GM21423 (cell line): ENCODE measurements at regions not wholly inside any gene's neighbourhood (a gene's known extent, or its start where the extent isn't known, plus 50 kb on each side); places are given as distances from the start of the nearest gene placed in this dataset.
"Not testable (repeated sequence)": the region's sequence is repeated elsewhere in the genome, so short reads cannot be mapped to it uniquely, and the experiment has no call there.

Experiments
- ATAC-seq: cut with Tn5 transposase; IDR thresholded peaks from one replicate; pipeline ENCODE4 v1.9.1; 2021; ENCODE audit warnings: mild to moderate bottlenecking, moderate library complexity; ENCODE audit not compliant: unreplicated experiment

DNA sequence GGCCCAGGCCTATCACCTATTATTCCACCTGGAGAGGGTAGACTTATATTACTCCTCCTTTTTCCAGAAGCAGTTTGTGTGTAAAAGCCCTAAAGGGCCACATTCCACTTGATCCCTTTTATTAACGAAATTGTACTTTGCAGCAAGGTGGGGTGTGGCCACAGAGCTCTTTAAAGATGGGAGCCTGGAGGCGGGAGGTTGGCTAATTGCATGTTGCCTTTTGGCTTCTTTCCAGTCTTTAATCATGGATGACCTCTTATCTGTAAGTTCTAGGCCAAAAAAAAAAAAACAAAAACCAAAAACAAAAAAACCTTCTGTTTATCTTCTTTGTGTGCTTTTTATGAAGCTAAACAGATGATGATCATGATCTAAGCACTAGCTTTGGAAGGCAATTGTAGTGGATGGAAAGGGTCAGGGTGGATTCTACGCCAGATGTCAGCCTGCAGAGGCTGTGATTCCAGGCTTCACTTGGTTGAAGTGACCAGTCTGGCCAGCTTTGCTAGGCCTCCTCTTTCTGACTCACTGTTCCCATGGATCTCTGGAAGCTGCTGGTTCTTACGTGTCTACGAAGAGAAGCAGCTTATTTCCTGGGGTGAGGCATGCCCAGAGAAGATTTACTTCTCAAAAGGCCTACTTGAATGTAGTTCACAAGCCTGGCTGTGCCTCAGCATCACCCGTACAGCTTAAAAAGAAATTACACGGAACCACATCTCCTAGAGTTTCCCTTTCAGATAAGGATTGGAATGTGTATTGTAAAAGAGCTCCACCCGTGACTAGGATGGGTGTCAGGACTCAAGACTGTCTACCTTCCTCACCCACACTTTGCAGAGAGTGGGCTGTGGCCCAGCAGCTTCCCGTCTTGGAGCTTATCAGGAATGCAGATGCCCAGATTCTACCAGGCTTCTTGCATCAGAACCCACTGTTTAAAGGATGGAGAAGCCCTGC, 330.9 kb upstream of the C2CD4B start:
- ATAC-seq = no peak

GRCh38 chr15:62497356-62497755, 332.3 kb upstream of the C2CD4B start:
- no peak for ATAC-seq

DNA sequence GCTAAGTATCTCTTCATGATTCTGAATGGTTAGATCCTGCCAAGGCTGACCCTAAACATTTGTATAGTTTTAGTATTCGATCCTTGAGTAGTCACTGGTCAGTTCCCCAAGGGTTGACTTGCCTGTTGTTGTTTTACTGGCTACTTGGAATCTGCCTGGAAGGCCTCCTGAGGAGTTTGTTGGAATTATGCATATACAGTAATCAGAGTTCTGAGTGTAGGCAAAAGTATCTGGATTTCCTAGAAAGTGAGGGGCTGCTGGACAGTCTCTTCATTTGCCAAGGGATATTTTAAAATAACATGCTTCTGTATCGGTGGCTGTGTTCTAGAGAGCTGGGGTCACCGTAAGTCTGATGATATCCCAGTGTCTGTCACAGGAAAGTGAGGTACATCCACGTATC, 333.2 kb upstream of the C2CD4B start:
- no peak for ATAC-seq

DNA sequence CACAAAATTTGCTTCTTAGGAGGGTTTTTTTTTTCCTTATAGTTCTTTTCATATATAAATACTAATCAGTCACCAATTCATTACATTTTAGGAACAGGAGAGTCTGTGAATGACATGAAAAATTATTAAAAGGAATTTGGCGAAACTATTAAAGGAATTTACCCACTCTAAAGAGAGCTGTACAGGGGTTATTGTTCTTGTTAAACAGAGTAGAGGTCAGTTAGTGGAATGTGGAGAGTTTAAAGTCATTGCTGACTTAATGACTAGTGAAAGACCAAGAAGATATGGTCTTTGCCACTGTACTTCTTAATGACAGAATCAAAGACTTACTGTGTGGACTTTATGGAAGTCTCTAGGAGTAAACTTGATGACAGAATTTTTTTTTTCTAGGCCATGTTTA, 333.6 kb upstream of the C2CD4B start:
- ATAC-seq = no peak

DNA sequence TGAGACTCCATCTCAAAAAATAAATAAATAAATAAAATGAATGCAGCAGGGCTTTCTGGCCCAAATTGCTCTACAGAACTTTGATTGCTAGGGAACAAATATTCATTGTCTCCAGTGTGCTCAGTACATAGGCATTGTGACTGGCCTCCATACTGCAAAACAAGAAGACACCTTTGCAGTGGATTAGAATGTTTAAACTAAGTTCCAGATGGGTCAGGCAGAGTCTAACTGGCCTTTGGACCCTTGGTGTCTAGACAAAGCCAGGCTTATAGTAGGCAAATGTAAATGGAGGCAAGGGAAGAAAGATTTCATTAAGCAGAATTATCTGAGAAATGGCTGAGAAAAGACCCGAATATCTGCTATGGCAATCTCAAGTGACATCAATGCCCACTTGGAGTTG, 335.2 kb upstream of the C2CD4B start:
- no peak for ATAC-seq

GRCh38 chr15:62502451-62502850, 337.4 kb upstream of the C2CD4B start:
- ATAC-seq = no peak

DNA sequence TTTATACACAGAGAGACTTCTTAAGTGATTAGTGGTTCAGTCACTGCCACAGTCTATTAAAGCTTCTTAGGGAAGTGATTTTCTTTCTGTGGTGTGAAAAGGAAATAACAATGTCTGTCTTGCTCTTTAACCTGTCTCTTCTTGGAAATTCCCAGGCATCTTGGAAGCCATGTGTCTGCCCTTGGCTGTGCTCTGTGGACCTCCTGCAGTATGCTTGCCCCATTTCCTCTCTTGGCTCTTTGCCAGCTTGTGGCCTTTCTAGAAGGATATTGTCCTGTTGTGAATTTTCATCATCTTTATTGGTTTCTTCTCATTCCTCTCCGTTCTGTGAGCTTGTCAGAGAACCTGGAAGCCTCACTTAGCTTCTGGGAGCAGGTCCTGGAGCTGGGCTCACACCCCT, 338.4 kb upstream of the C2CD4B start:
- no peak for ATAC-seq

DNA sequence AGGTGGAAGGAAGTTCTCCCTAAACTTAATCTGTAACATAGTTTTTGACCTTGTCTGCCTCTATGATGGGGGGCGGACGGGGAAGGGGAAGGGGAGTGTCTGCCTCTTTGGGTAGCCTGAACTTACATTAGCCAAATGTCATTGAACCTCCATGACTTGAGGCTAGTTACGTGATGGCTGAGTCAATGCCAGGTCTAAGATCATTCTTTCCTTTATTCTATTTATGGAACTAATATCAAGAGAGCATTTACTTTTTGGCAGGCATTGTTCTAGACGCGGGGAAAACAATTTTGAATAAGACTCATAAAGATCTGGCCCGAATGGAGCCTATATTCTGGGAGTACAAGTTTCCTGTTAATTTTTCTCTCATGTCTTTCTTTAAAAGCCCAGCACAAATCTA, 340.7 kb upstream of the C2CD4B start:
- no peak for ATAC-seq

GRCh38 chr15:62506217-62506805, 341.2 kb upstream of the C2CD4B start:
- no peak for ATAC-seq

- no peak for ATAC-seq
These were observed 344.4 kb upstream of the C2CD4B start for GRCh38 chr15:62509395-62509958.

GRCh38 chr15:62510791-62511190, 345.7 kb upstream of the C2CD4B start:
- no peak for ATAC-seq

DNA sequence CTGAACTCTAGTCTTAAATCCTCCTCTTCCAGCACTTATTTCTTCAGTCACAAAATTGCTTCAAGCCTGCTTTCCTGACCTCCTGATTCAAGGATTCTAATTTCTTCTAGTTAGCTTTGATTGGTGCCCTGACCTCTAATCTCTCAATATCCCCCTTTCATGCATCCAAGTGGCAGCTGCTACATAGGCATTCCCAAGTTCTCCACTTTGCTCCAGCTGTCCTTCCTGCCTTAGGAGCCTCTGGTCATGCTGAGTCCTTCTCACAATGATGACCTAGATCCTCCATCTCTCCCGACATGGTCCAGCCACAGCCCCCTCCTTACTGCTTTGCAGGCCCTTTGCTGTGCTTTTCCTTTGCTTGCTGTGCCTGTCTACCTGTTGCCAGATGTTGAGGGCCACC, 347.8 kb upstream of the C2CD4B start:
- no peak for ATAC-seq

DNA sequence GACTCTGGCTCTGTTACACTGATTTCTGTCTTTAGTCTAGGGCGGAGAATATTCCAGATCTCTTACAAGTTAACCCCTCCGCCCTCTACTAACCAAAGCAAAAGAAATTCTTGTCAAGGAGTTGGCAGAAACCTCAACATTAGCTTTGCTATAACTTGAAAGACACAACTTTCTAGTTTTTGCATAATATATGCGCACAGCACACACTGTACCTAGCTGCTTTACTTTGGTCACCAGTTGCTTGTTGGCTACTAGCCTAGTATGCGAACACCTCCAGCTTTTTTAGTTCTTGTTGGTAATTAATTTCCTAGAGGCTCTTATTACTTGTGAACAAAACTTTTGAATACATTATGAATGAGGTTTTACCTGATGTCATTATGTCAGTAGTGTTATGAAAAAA, 348.8 kb upstream of the C2CD4B start:
- no peak for ATAC-seq

DNA sequence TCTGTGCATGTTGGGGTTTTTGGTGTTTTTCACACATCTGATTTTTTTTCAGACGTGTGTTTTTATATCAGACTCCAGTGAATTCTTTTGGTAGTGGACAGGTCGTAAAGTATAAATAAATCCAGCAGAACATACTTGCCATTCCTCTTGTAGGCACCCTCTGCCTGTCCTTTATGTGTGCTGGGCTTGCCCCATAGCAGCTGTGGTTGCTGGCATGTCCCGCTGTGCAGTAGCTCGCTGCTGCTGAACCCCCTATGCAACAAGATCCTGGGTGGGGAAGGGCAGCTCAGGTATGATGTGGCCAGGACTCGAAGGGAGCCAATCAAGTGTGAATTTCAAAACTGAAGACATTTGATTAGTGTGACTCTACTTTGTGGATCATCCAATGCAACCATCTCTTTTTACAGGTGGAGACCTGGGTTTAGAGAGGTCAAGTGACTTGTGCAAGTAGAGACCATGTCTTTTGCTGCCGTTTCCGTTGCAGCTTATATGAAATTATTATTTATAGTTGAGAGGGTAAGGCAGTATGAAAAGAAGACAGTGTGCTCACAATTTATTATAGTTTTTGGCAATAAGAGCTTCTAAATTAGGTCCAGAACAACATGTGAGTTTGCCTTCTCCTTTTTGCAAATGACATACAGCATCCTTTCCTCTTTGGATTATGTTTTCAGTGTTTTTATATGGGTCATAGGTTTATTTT, 350.8 kb upstream of the C2CD4B start:
- ATAC-seq = no peak

DNA sequence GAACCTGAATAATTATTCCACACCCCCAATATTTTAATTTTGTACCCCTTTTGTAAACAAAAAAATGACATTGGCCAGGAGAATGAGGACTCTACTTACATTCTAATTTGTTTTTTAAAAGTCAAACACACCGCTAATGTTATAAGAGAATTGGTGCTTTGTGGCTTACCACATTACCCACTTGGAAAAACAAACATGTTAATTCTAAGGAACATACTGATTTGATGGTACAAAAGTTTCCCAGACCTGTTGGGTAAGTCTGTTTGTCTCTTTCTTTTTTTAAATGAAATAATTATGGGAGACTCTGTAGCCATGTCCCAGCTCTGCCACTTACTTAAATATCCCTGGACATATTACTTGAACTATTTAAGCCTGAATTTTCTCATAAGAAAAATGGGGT, 352.5 kb upstream of the C2CD4B start:
- ATAC-seq = no peak

DNA sequence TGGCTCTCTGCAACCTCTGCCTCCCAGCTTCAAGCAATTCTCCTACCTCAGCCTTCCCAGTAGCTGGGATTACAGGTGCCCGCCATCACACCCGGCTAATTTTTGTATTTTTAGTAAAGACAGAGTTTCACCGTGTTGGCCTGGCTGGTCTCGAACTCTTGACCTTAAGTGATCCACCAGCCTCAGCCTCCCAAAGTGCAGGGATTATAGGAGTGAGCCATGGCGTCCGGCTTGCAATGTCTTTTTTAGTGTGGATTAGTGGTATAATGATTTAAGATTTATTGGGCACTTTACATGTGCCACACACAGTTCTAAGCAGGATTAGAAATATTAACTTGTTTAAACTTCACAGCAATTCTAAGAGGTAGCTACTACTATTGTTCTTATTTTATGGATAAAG, 353.6 kb upstream of the C2CD4B start:
- not testable (repeated sequence) for ATAC-seq

- no peak for ATAC-seq
These were observed 354.8 kb upstream of the C2CD4B start for GRCh38 chr15:62519900-62520299.

GRCh38 chr15:62520887-62521286, 355.8 kb upstream of the C2CD4B start:
- no peak for ATAC-seq

DNA sequence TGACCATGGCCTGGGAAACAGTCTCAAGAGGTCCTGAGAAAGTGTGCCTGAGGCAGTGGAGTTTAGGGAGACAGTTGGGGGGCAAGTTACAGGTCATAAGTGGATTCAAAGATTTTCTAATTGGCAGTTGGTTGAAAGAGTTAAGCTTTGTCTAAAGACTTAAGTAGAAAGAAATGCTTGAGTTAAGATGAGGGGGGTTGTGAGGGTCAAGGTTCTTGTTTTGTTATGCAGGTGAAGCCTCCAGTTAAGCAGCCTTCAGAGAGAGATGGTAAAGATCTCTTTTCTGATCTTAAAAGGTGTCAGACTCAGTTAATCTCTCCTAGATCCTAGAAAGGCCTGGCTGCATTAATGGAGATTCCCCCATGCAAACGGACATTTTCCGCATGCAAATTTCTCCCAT, 356.3 kb upstream of the C2CD4B start:
- ATAC-seq = no peak

GRCh38 chr15:62524848-62525247, 359.8 kb upstream of the C2CD4B start:
- ATAC-seq = no peak

DNA sequence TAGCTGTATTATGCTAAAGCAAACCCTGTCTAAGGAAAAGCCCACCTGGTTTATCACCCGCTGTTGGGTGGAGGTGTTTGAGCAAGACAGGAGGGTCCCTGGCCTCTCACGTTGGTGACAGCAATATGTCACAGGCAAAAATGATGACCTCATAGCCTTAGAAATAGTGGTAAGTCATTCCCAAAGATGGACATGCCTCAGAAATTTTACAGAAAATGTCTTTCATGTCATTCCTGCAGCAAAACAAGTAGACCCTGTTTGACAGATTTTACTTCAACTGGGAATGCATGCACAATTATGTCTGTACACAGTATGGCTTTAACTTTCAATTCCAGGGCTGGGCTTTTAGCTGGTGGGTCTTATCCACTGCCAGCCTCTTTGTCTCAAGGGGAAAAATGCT, 362.3 kb upstream of the C2CD4B start:
- no peak for ATAC-seq

- no peak for ATAC-seq
These were observed 363.4 kb upstream of the C2CD4B start for GRCh38 chr15:62528505-62528904.
